AG08395 (cell line): ENCODE measurements at regions not wholly inside any gene's neighbourhood (a gene's known extent, or its start where the extent isn't known, plus 50 kb on each side); places are given as distances from the start of the nearest gene placed in this dataset.

Source experiments
- DNase-seq: peaks from one replicate; pipeline ENCODE4 v3.0.0; 2012; ENCODE audit warnings: mixed read lengths, low spot score

GRCh38 chr9:135240222-135240621, 152.8 kb downstream of the OLFM1 start:
- no peak for DNase-seq

DNA sequence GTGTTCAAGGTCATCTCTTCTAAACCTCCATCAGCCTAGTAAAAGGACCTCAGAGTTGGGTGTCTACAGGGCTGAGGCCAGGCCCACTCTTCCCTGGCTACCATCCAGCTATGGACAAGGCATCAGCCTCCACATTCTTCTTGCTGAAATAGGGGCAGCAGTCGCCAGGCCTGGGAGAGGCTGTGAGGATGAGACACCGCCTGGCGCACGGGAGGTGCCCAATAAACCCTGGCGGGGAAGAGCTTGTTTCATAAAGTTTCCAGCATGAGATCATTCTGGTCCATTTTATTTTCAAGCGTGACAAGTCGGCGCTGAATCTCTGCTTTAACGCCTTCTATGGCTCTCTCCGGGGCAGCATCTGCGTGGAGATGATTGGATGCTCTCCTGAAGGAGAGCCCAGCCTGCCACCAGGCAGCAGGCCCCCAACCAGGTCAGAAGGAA, 153.4 kb downstream of the OLFM1 start:
- no peak for DNase-seq

GRCh38 chr9:135241381-135242048, 154.0 kb downstream of the OLFM1 start:
- DNase-seq: no peak

GRCh38 chr9:135242049-135242396, 154.6 kb downstream of the OLFM1 start:
- no peak for DNase-seq

GRCh38 chr9:135242406-135242805, 154.9 kb downstream of the OLFM1 start:
- no peak for DNase-seq

GRCh38 chr9:135243201-135244190, 156.0 kb downstream of the OLFM1 start:
- no peak for DNase-seq

GRCh38 chr9:135244271-135245221, 157.1 kb downstream of the OLFM1 start:
- DNase-seq: no peak

DNA sequence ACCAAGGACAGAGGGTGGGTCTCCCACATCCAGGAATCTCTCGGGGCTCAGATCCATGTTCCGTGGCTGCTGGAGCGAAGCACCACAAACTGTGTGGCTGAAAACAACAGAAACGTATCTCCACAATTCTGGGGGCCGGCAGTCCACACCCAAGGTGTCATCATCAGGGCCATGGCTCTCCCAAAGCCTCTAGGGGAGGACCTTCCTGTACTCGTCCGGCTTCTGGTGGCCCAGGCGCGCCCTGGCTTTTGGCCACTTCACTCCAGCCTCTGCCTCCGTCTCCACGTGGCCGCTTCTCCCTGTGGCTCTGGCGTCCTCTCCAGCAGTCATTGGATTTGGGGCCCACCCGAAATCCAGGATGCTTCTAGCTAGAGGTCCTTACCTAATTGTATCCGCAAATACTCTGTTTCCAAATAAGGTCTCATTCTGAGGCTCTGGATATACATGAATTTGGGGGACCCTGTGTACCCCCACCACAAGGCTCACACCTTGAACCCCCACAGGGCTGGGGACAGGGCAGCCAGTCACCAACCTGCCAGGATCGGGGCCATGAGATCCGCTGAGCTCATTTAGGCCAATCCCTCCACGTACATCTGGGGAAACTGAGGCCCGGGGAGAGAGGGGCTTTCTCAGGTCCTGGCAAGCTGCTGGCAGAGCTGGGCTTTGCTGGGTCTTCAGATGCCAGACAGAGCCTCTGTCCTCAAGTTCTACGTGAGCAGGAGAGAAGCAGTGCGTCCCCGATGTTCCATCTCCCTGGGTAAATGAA, 158.2 kb downstream of the OLFM1 start:
- DNase-seq: no peak

- no peak for DNase-seq
Observed at GRCh38 chr9:135246248-135247205, 159.1 kb downstream of the OLFM1 start.

- no peak for DNase-seq
Observed at GRCh38 chr9:135247227-135247930, 159.9 kb downstream of the OLFM1 start.

GRCh38 chr9:135248111-135248510, 160.6 kb downstream of the OLFM1 start:
- DNase-seq: no peak

DNA sequence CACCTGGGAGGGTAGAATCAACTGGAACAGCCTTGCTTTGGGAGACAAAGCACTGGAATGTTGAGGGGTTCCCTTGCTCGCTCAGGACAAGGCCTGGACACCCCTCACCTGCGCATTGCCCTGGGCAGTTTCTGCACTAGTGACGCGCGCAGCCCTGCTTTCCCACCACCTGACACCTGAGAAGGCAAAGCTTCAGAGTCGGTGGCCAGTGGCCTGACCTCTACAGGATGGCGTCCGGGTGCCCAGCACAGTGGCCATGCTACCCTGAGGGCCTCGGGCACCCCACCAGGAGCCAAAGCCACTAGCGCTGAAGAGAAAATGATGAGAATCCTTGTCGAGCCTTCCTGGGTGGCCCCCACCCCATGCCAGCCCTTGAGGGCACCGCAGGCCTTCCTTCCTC, 161.3 kb downstream of the OLFM1 start:
- DNase-seq: no peak

DNA sequence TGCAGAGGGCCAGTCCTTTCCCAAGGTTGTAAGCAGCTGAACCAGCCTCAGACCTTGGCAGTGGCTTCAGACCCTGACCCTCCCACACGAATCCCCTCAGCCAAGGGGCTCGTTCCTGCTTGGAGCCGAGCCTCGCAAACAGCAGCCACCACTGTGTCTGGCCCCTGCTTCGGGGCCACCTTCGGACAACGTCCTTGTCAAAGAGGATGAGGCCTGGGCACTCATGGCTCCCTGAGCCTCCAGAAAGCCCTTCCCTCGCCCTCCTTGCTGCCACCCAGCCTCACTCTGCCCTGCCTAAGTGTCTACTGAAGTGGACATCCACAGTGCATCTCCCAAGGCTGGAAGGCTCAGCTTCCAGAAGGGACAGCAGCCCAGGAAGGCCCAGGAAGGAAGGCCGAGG, 161.7 kb downstream of the OLFM1 start:
- DNase-seq: no peak

- DNase-seq: no peak
Observed at GRCh38 chr9:135249711-135250110, 162.2 kb downstream of the OLFM1 start.

- no peak for DNase-seq
Observed at GRCh38 chr9:135251331-135251761, 163.9 kb downstream of the OLFM1 start.

GRCh38 chr9:135251996-135252760, 164.7 kb downstream of the OLFM1 start:
- DNase-seq: no peak

DNA sequence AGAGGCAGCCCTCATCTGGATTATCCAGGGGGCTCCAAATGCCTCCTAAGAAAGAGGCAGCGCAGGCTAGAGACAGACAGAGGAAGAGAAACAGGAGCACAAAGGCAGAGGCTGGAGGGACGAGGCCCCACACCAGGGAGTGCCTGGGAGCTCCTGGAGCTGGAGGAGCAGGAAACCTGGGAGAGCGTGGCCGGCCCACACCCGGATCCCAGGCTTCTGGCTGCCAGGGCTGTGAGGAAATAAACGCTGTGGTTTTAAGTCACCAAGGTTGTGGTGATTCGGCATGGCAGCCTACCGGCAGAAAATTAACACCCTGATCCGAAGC, 165.5 kb downstream of the OLFM1 start:
- DNase-seq: no peak

- DNase-seq: no peak
Observed at GRCh38 chr9:135253305-135254004, 166.0 kb downstream of the OLFM1 start.
